Activated CD4-positive, CD25-positive, alpha-beta regulatory T cell treated with anti-CD3 and anti-CD28 coated beads, Interleukin-2, amount 50 U/mL, for 24 hours (primary cell): ENCODE measurements at regions not wholly inside any gene's neighbourhood (a gene's known extent, or its start where the extent isn't known, plus 50 kb on each side); places are given as distances from the start of the nearest gene placed in this dataset.

ENCODE experiments used
- ATAC-seq, 2 donors: fragments of 150-1000 bp; cut with Tn5 transposase; one replicate each; pipeline ENCODE4 v1.10.0; 2021; ENCODE audit warnings: mild to moderate bottlenecking in 1 of 2, moderate library complexity in 1 of 2

DNA sequence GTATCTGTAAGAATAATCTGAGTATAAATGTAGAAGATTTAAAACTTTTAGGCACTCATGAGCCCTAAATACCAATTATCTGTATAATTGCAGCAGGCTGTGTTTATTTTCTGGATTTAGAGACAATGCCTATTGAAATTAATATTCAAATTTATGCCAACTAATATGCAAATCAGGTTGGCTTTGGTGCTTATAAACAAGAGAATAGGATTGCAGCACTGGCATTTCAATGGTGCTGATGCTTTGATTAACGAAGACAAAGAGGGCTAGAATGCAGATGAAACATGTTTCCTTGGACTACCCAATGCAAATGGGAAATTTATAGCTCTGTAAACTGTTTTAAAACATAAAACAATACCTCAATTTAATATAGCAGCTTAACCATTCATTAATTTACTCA lies 70.7 kb upstream of the GATB start:
- no peak for ATAC-seq

DNA sequence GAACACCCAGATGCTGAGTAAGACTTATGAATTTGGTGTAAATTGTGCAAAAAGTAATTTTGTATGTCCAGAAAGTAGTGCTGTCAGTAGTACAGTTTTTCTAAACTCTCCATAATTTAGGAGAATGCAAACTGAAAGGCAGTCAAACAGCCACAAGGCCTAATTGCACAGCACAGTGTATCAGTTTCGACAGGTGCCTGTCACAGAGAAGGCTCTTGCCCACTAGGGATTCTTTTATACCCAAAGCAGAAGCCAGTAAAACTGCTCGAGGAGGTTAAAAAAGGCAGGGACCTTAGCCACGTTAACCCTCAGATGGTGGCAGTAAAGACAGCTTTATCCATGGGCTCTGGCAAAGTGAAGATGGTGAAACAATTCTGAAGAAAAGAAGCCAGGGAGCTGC lies 69.4 kb upstream of the GATB start:
- no peak for ATAC-seq

DNA sequence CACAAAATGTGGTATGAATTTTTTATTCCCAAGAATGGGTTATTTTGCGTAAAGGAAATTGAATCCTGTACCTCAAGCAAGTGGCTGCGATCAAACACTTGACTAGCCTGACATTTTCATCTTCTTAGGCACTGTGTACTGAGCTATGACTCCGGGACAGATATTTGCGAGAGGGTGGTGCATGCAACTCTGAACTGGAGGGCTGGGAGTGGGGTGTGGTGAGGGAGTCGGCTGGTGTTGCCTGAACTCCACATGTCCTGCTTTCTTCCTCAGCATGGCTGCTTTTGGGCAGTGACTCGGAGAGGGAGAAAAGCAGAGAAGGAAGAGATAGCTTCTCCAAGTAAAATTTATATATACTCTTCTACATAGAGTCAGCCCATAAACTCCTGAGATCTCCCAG lies 68.5 kb upstream of the GATB start:
- ATAC-seq, result no peak

DNA sequence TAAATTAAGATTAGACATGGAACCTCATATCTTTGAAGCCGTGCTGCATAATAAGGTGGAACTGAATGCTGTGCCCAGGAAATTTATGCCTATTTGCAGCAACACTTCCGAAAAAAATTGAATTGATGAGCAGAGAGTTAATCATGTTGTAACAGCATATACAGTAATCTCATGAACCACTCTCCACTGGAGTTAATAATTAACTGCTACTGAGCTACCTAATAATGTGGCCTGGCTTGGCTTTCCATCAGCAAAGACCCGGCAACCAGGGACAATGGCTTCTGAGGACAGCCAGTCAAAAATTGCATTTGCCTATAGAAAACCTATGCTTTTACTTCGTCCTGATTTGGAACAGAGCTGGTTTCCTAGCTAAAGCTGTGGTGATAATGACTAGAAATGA lies 63.8 kb upstream of the GATB start:
- ATAC-seq, result no peak

DNA sequence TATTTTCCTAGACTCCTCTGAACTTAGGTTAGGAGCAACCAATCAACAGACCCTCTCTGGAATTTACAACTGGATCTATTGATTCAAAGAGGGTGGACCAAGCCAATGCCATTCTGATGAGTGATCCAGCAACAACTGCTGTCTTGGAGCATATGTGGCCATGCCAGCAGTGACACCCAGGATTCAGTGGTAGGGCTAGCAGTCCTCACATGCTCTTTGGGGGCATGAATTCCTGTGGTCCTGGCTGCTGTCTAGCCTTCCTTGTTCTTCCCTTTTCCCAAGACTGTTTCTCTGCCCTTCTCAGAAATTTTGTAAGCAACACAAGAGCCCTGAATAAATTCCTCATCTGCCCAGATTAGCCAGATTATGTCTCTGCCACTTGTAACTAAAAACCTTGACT lies 61.5 kb upstream of the GATB start:
- ATAC-seq, result no peak

DNA sequence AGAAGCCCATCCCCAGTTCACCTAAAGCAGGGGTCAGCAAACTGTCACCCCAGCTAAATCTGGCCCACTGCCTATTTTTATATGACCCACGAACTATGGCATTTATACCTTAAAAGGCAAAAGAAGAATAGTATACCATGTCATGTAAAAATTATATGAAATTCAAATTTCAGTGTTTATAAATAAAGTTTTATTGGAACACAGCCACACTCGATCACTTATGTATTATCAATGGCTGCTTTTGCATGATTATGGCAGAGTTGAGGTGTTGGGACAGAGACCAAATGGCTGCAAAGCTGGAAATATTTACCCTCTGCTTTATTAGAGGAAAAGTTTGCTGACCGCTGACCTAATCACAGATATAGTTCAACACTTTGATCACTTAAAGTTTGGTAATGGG lies 59.2 kb upstream of the GATB start:
- no peak for ATAC-seq

DNA sequence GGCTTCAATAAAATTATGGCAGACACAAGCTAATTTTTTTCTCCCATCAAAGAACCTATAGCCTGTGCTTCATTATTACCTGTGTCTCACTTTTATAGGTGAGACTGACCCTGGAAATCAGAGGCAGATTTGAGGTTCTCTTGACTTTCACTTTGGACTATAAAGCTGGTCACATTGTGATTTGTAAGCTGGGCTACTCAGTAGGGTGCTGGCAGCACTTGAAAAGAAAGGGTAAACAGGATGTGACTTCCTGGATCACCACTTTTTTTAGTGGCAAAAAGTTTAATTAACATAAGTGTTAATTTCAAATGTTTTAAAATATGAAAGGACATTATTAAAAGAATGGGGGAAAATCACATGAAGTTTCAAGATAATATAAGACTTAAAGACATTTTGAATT lies 50.6 kb upstream of the GATB start:
- ATAC-seq, result no peak
